ENCODE measurements at regions not wholly inside any gene's neighbourhood (a gene's known extent, or its start where the extent isn't known, plus 50 kb on each side); places are given as distances from the start of the nearest gene placed in this dataset.
A peak's percentile ranks its signal among the peaks of the same experiment; 100 is the strongest.

DNA sequence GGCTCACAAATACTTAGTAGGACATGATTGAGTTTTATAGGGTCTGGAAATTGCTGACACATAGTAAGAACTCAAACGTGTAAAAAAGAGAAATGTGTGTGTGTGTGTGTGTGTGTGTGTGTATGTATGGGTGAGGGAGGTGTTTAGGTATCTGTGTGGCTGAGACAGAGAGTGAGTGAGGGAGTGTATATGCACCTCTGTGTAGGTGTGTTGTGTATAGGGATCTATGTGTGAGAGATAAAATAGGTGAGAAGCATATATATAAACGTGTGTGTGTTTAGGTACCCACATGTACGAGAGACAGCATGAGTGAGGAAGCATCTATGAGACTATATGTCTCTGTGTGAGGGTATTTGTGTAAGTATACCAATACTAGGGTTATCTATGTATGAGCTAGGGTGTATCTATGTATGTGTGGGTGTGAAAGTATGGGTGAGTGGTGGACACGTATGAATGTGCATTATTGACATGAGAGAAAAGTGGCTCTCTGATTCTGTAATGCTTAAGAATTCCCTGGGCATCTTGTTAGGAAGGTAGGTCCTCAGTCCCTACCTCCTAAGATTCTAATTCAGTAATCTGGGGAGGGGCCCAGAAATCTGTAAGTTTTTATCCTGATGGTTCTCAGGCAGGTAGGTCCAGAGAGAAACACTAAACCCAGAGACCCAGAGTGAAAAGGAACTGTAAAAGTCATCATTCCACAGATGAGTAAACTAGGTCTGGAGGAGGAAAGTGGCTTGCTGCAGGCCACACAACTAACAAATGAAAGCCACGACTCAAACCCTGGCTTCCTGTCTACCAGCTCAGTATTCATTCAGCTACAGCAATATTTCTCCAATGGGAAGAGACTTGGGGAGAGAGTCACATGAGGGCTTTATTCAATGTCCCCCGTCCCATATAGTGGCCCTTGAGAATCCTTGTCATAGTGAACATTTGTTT lies 237.0 kb downstream of the IDS start:
- no peaks in the 10 kb centered on the region for H3K9me3 Mint-ChIP-seq
- no peak for DNase-seq (ENCODE audit: low spot score)
- no peaks in the 10 kb centered on the region for H3K36me3 Mint-ChIP-seq (ENCODE audit: low read depth)
- H3K27me3 Mint-ChIP-seq (ENCODE audit: insufficient read depth), result peaks cover 6% of the 10 kb centered on the region
- intact Hi-C loops (cut with micrococcal nuclease), result loop anchor here (1.0 kb wide), 3 partner anchors 16 to 69 kb away; no protein-coding TSS in a partner anchor
- peaks cover 16% of the 10 kb centered on the region for H3K4me1 Mint-ChIP-seq (ENCODE audit: low read depth)
- H3K4me3 Mint-ChIP-seq, result no peak overlapping the region
- peak overlapping the region; percentile 3 for H3K27ac Mint-ChIP-seq

DNA sequence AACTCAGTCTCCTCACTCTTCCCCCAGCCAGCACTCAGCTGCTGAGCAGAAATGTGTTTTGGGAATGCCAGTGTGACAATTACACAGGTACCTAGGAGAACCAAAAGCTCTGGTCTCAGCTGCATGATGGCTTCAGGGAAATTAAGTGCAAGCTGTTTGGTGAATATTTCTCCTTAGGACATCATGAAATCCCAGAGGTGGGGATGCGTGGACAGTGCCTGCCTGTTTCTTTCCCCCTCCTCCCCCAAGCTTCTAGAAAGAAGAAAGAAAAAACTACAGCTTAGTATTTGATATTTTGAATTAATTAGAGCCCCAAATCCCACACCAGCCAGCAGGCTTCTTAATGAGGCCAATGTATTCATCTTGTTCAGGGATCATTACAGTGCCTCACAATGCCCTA lies 243.0 kb downstream of the IDS start:
- no peaks in the 10 kb centered on the region for H3K36me3 Mint-ChIP-seq (ENCODE audit: low read depth)
- H3K27ac Mint-ChIP-seq, result no peak overlapping the region
- H3K9me3 Mint-ChIP-seq, result no peaks in the 10 kb centered on the region
- intact Hi-C loops (cut with micrococcal nuclease), result no loop called here
- no peak overlapping the region for H3K4me3 Mint-ChIP-seq
- no peaks in the 10 kb centered on the region for H3K4me1 Mint-ChIP-seq (ENCODE audit: low read depth)
- peaks cover 4% of the 10 kb centered on the region for H3K27me3 Mint-ChIP-seq (ENCODE audit: insufficient read depth)
- DNase-seq (ENCODE audit: low spot score), result no peak

DNA sequence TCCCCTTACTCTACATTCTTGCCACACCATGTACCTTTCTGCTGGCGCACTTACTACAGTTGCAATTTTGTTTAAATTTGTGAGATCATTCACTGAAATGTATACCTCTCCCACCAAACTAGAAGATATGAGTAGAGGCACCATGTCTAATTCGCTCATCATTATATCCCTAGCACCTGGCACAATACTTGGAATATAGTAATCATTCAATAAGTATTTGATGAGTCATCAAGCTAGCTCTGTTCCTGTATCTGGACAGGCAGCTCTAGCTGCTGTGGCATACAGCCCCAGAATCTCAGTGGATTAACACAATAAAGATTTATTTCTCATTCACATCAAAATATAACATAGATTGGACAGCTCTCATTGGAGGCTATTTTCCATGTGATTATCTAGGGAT lies 245.9 kb downstream of the IDS start:
- Mint-ChIP-seq H3K4me1 (ENCODE audit: low read depth) (no peaks in the 10 kb centered on the region), H3K27ac (no peak overlapping the region), H3K9me3 (no peaks in the 10 kb centered on the region), H3K4me3 (no peak overlapping the region), H3K36me3 (ENCODE audit: low read depth) (no peaks in the 10 kb centered on the region), H3K27me3 (ENCODE audit: insufficient read depth) (peaks cover 2% of the 10 kb centered on the region)
- intact Hi-C loops (cut with micrococcal nuclease), result no loop called here
- DNase-seq (ENCODE audit: low spot score), result no peak

GRCh38 chrX:149255860-149256259 lies 249.2 kb downstream of the IDS start:
- DNase-seq (ENCODE audit: low spot score), result no peak
- intact Hi-C loops (cut with micrococcal nuclease), result no loop called here
- Mint-ChIP-seq H3K27ac (no peak overlapping the region), H3K27me3 (ENCODE audit: insufficient read depth) (no peaks in the 10 kb centered on the region), H3K4me3 (no peak overlapping the region), H3K4me1 (ENCODE audit: low read depth) (no peaks in the 10 kb centered on the region), H3K36me3 (ENCODE audit: low read depth) (no peaks in the 10 kb centered on the region), H3K9me3 (no peaks in the 10 kb centered on the region)

DNA sequence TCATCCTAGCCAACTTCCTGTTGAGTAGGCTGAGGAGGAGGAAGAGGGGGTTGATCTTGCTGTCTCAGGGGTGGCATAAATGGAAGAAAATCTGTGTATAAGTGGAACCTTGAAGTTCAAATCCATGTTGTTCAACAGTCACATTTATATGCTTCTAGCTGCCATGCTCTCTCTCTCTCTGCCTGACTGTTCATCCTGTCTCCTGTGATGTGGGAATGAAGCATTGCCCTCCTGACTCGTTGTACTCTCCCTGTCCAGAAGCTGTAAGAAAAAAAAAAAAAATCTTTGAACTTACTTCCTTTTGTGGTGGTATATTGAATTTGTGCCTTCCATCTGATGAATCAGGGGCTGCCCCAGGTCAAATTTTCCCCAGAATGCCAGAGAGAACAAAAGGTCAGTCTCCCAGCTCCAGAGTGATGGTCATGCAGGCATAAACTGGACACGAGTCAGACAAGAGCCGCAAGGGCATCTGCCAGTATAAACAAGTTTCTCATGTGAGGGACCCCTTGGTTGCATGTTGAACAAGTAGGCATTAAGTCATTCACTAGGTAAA lies 257.0 kb downstream of the IDS start:
- intact Hi-C loops (cut with micrococcal nuclease), result no loop called here
- H3K9me3 Mint-ChIP-seq, result no peaks in the 10 kb centered on the region
- peaks cover 2% of the 10 kb centered on the region for H3K27me3 Mint-ChIP-seq (ENCODE audit: insufficient read depth)
- H3K4me3 Mint-ChIP-seq, result no peak overlapping the region
- no peak for DNase-seq (ENCODE audit: low spot score)
- H3K36me3 Mint-ChIP-seq (ENCODE audit: low read depth), result no peaks in the 10 kb centered on the region
- H3K4me1 Mint-ChIP-seq (ENCODE audit: low read depth), result no peaks in the 10 kb centered on the region
- no peak overlapping the region for H3K27ac Mint-ChIP-seq

DNA sequence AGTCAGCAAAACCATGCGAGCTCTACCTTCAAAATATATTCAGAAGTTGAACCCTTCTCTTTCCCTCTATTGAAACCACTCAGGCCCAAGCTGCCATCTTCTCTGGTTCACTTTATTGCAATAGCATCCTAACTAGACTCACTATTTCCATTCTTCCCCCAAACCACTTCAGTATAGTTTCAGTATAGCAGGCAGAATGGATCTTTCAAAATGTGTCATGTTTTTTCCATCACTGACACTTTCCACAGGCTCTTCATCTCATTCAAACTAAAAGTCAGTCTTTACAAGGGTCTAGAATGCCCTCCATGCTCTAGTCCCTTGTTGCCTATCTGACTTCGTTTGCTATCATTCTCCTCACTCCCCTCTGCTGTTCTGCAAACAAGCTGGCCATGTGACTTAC lies 274.4 kb downstream of the IDS start:
- intact Hi-C loops (cut with micrococcal nuclease), result loop anchor here (1.0 kb wide), 3 partner anchors 31 to 53 kb away; no protein-coding TSS in a partner anchor
- DNase-seq (ENCODE audit: low spot score), result no peak

GRCh38 chrX:149223854-149224253 lies 281.3 kb downstream of the IDS start:
- H3K36me3 Mint-ChIP-seq (ENCODE audit: low read depth), result no peaks in the 10 kb centered on the region
- H3K27me3 Mint-ChIP-seq (ENCODE audit: insufficient read depth), result no peaks in the 10 kb centered on the region
- intact Hi-C loops (cut with micrococcal nuclease), result no loop called here

More for the DNA sequence above, 274.4 kb downstream of the IDS start:
- H3K27me3 Mint-ChIP-seq (ENCODE audit: insufficient read depth), result peaks cover 1% of the 10 kb centered on the region
- peaks cover 9% of the 10 kb centered on the region for H3K4me1 Mint-ChIP-seq (ENCODE audit: low read depth)
- no peaks in the 10 kb centered on the region for H3K36me3 Mint-ChIP-seq (ENCODE audit: low read depth)
- no peak overlapping the region for H3K4me3 Mint-ChIP-seq
- H3K27ac Mint-ChIP-seq, result peak overlapping the region; percentile 87
- peaks cover 25% of the 10 kb centered on the region for H3K9me3 Mint-ChIP-seq

GRCh38 chrX:149222040-149222439 lies 283.1 kb downstream of the IDS start:
- Mint-ChIP-seq H3K9me3 (no peaks in the 10 kb centered on the region), H3K4me1 (ENCODE audit: low read depth) (no peaks in the 10 kb centered on the region), H3K4me3 (no peak overlapping the region), H3K36me3 (ENCODE audit: low read depth) (no peaks in the 10 kb centered on the region), H3K27me3 (ENCODE audit: insufficient read depth) (no peaks in the 10 kb centered on the region), H3K27ac (no peak overlapping the region)
- intact Hi-C loops (cut with micrococcal nuclease), result no loop called here
- no peak for DNase-seq (ENCODE audit: low spot score)

More at GRCh38 chrX:149223854-149224253, 281.3 kb downstream of the IDS start:
- Mint-ChIP-seq H3K27ac (no peak overlapping the region), H3K4me1 (ENCODE audit: low read depth) (no peaks in the 10 kb centered on the region), H3K4me3 (no peak overlapping the region), H3K9me3 (peaks cover 13% of the 10 kb centered on the region)
- DNase-seq (ENCODE audit: low spot score), result no peak

DNA sequence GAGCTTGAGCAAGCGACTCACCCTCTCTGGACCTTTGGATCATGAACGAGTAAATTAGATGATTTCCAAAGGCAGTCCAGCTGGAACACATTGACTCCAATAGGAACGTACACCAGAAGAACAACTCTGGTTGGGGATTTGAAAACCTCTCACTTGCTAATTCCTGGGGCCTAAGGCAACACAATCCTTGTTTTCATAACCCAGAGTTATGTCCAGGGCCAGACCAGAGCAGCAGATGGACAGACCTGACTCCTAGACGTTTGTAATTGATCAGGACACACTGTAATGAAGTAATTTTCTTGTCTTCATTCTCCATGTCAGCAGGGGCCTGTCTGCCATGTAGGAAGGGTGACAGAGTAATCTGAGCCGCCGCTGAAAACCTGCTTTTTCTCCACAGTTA lies 283.9 kb downstream of the IDS start:
- Mint-ChIP-seq H3K9me3 (no peaks in the 10 kb centered on the region), H3K4me1 (ENCODE audit: low read depth) (no peaks in the 10 kb centered on the region), H3K4me3 (no peak overlapping the region), H3K27me3 (ENCODE audit: insufficient read depth) (no peaks in the 10 kb centered on the region), H3K36me3 (ENCODE audit: low read depth) (no peaks in the 10 kb centered on the region), H3K27ac (no peak overlapping the region)
- DNase-seq (ENCODE audit: low spot score), result no peak
- intact Hi-C loops (cut with micrococcal nuclease), result no loop called here

DNA sequence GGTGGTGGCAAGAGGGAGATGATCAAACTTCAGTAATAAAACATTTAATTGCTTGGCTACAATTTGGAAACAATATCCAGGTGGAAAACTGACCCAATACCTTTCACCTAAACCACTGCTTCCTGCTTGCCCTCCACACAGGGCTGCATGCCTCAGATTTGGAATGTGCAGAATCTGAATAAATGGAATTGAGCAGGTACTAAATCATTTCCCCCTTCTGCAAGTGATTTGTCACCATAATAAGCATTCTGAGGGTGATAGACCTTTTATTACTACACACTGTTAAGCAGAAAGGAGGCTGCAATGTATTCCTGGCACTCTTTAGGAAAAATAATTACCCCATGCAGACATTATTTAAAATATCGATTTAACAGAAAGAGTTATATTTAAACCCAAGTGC lies 291.8 kb downstream of the IDS start:
- Mint-ChIP-seq H3K4me1 (ENCODE audit: low read depth) (no peaks in the 10 kb centered on the region), H3K9me3 (no peaks in the 10 kb centered on the region), H3K4me3 (no peak overlapping the region), H3K36me3 (ENCODE audit: low read depth) (no peaks in the 10 kb centered on the region), H3K27me3 (ENCODE audit: insufficient read depth) (no peaks in the 10 kb centered on the region), H3K27ac (no peak overlapping the region)
- intact Hi-C loops (cut with micrococcal nuclease), result no loop called here
- no peak for DNase-seq (ENCODE audit: low spot score)

- Mint-ChIP-seq H3K4me3 (no peak overlapping the region), H3K9me3 (no peaks in the 10 kb centered on the region), H3K27ac (no peak overlapping the region), H3K36me3 (ENCODE audit: low read depth) (no peaks in the 10 kb centered on the region), H3K27me3 (ENCODE audit: insufficient read depth) (no peaks in the 10 kb centered on the region), H3K4me1 (ENCODE audit: low read depth) (peaks cover 10% of the 10 kb centered on the region)
- intact Hi-C loops (cut with micrococcal nuclease), result no loop called here
- no peak for DNase-seq (ENCODE audit: low spot score)
Measured at GRCh38 chrX:149208307-149208706, 296.8 kb downstream of the IDS start.

DNA sequence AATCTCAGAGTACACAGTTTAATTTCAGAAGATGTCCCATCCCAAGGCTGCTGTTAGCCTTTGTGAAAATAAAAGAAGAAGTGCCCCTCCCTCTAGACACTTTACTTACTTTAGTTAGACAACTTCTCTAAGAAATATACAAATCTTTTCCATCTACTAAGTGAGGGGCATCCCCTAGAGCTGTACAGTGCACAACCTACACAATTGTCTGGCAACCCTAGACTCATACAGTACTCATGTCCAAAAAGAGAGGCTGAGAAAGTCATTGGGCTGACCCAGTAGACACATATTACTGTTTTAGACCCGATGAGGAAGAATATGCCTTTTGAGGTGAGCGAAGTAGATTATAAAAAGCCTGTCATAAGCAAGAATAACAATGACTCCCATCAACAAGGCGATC lies 297.6 kb downstream of the IDS start:
- intact Hi-C loops (cut with micrococcal nuclease), result no loop called here
- Mint-ChIP-seq H3K4me3 (no peak overlapping the region), H3K9me3 (no peaks in the 10 kb centered on the region), H3K36me3 (ENCODE audit: low read depth) (no peaks in the 10 kb centered on the region), H3K27me3 (ENCODE audit: insufficient read depth) (no peaks in the 10 kb centered on the region), H3K4me1 (ENCODE audit: low read depth) (peaks cover 10% of the 10 kb centered on the region), H3K27ac (no peak overlapping the region)
- DNase-seq (ENCODE audit: low spot score), result no peak

GRCh38 chrX:149205937-149206336 lies 299.2 kb downstream of the IDS start:
- Mint-ChIP-seq H3K9me3 (no peaks in the 10 kb centered on the region), H3K27me3 (ENCODE audit: insufficient read depth) (no peaks in the 10 kb centered on the region), H3K4me1 (ENCODE audit: low read depth) (peaks cover 10% of the 10 kb centered on the region), H3K4me3 (no peak overlapping the region), H3K27ac (no peak overlapping the region), H3K36me3 (ENCODE audit: low read depth) (no peaks in the 10 kb centered on the region)
- DNase-seq (ENCODE audit: low spot score), result no peak
- intact Hi-C loops (cut with micrococcal nuclease), result no loop called here

All from activated T-helper 1 cell treated with anti-CD3 and anti-CD28 coated beads, Interleukin-12 subunit alpha, Interleukin-12 subunit beta, Interleukin-2, Interleukin-4 antibody, amounts not matched to agents 30 ng/mL and 10 ng/mL and 1 ng/mL, durations not matched to agents 14 hours and 24 hours and 36 hours (primary cell).